ENCODE measurements at regions not wholly inside any gene's neighbourhood (a gene's known extent, or its start where the extent isn't known, plus 50 kb on each side); places are given as distances from the start of the nearest gene placed in this dataset.

GRCh38 chrX:39377773-39378172, 576.5 kb downstream of the MID1IP1 start:
- no peak for TF ChIP-seq CTCF (IDR thresholded peaks at IDR 0.05; ENCODE audit: low read depth, low read length)
- no peak overlapping the region for H3K4me3 ChIP-seq (replicated peaks in 1 of 2; ENCODE audit: low read depth in 2 of 2, low read length in 2 of 2)
- no peak for DNase-seq (ENCODE audit: low read depth in 2 of 2)

GRCh38 chrX:39381422-39381821, 580.2 kb downstream of the MID1IP1 start:
- DNase-seq (ENCODE audit: low read depth in 2 of 2), result no peak
- H3K4me3 ChIP-seq (replicated peaks in 1 of 2; ENCODE audit: low read depth in 2 of 2, low read length in 2 of 2), result no peak overlapping the region
- TF ChIP-seq CTCF (IDR thresholded peaks at IDR 0.05; ENCODE audit: low read depth, low read length), result no peak

- no peak for DNase-seq (ENCODE audit: low read depth in 2 of 2)
- no peak for TF ChIP-seq CTCF (IDR thresholded peaks at IDR 0.05; ENCODE audit: low read depth, low read length)
Measured at GRCh38 chrX:39384996-39385395, 583.7 kb downstream of the MID1IP1 start.

GRCh38 chrX:39388730-39389129, 587.5 kb downstream of the MID1IP1 start:
- H3K4me3 ChIP-seq (replicated peaks in 1 of 2; ENCODE audit: low read depth in 2 of 2, low read length in 2 of 2), result no peak overlapping the region
- no peak for TF ChIP-seq CTCF (IDR thresholded peaks at IDR 0.05; ENCODE audit: low read depth, low read length)
- no peak for DNase-seq (ENCODE audit: low read depth in 2 of 2)

More at GRCh38 chrX:39384996-39385395, 583.7 kb downstream of the MID1IP1 start:
- no peak overlapping the region for H3K4me3 ChIP-seq (replicated peaks in 1 of 2; ENCODE audit: low read depth in 2 of 2, low read length in 2 of 2)

- no peak for TF ChIP-seq CTCF (IDR thresholded peaks at IDR 0.05; ENCODE audit: low read depth, low read length)
- DNase-seq (ENCODE audit: low read depth in 2 of 2), result no peak
- H3K4me3 ChIP-seq (replicated peaks in 1 of 2; ENCODE audit: low read depth in 2 of 2, low read length in 2 of 2), result no peak overlapping the region
Measured at GRCh38 chrX:39396358-39396995, 595.2 kb downstream of the MID1IP1 start.

- H3K4me3 ChIP-seq (replicated peaks in 1 of 2; ENCODE audit: low read depth in 2 of 2, low read length in 2 of 2), result no peak overlapping the region
- DNase-seq (ENCODE audit: low read depth in 2 of 2), result no peak
- no peak for TF ChIP-seq CTCF (IDR thresholded peaks at IDR 0.05; ENCODE audit: low read depth, low read length)
Measured at GRCh38 chrX:39397561-39398199, 596.4 kb downstream of the MID1IP1 start.

Data from cardiac fibroblast (primary cell).